ENCODE measurements at regions not wholly inside any gene's neighbourhood (a gene's known extent, or its start where the extent isn't known, plus 50 kb on each side); places are given as distances from the start of the nearest gene placed in this dataset.
"Not testable (repeated sequence)": the region's sequence is repeated elsewhere in the genome, so short reads cannot be mapped to it uniquely, and the experiment has no call there.

DNA sequence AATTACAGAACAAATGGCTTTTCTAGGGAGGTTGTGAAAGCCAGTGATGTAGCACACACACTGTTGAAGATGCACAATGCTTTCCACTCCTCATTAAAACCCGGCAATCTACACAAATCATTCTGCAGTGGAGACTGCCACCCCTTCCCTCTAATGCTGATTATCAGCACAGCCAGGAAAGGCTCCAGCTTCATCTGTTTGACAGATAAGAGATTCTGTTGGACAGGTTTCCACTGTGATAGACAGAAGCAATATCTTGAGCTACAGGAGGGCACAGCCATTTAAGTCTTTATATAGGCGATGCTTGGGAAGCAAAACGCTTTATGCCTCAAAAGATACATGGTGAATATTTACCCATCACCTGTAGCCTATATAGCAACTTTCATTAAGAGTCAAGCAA is 555.6 kb downstream of the GLRX3 start:
- DNase-seq: no peak

DNA sequence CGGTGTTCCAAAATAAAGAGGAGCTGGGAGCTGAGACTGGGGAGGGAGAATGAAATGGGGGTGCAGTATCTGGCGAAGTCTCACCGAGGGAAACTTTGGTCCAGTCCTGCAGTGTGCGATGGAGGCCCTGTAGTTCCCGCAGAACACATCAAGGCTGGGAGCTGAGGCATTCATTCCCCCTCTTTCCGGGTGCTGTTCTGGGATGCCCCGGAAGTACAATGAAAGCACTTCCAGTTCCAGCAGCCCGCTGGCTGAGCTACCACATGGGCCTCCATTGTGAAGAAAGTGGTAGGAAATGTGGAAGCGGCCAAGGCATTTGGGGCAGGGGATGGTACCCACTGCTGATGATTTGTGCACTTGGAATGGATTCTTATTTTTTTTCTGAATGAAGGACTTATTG is 560.7 kb downstream of the GLRX3 start:
- no peak for DNase-seq

DNA sequence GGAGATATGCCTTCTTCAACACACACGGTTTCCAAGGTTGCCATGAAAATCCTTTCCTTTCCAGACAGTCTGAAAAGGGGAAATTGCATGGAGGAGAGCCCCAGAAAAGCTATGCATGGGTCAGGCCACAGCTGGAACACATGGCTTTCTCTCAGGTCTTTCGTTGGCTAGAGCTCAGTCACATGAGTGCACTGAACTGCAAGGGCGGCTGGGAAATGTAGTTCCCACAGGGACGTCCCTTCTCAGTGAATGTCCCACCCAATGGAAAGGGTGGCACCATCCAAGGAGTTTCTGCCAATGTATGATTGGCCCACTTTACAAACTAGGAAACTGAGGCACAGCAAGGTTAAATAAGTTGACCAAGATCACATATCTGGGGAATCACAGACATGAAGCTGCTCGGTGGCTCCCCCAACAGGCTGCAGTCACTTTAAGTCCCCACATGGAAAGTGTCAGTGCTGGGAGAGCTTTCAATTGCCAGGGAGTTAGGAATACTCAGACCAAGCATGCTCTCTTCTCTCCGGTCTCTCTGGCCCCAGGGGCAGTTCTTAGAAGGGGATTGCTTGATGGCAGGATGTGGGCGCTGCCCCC is 571.3 kb downstream of the GLRX3 start:
- no peak for DNase-seq

DNA sequence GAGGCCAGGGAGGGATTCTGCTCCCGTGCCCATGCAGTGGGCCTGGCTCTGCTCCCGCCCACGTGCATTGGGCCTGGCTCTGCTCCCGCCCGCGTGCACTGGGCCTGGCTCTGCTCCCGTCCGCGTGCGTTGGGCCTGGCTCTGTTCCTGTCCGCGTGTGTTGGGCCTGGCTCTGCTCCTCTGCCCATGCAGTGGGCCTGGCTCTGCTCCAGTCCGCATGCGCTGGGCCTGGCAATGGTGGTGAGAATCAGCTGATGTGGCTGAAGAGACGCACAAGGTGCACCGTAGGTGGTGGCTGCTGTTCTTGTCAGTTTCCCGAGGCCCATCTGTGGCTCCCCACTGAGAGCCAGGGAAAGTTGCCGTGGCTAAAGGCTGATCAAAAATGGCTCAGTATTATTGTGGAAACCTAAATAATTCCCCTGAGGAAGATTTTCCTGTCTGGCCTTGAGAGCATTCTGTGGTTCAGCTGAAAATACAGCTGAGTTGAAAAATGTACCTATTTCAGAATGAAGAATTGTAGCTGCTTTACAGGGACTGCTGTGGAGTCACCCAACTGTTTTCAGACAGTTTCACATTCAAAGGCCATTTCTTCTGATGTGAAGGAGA is 572.4 kb downstream of the GLRX3 start:
- DNase-seq: no peak

DNA sequence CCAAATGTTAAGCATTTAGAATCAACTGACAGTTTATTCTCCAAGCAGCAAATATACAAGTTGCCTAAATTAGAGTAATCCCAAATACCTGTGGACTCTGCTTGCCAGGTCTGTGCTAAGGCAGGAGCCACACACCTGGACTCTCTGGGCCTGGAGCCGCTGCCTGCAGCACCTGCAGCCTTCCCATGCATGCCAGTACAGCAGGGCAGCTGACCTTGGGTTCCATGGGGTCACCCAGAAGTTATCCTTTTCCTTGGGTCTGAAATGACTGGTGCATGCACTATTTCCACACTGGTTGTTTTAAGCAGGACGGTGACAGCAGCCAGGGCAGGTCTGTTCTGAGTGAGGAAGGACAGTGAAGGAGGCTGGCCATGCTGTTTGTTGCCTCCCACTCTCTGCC is 573.2 kb downstream of the GLRX3 start:
- no peak for DNase-seq

DNA sequence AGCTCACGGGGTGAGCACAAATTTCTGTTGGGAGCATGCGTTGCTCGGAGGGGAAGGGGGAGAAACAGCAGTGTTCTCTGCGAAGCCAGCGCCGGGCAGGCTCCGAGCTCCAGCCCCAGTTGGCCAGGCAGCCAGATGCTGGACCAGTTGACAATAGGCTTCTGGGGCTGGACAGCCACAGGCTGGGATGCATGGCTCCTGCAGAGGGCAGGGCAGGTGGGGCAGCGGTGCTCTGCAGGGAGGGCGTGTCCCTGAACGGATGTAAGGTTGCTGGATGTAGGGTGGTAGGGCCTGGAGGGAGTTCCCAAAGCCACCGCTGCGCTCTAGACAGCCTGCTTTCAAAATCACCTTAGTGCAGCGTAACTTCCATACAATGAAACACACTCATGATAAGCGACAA is 574.9 kb downstream of the GLRX3 start:
- no peak for DNase-seq

DNA sequence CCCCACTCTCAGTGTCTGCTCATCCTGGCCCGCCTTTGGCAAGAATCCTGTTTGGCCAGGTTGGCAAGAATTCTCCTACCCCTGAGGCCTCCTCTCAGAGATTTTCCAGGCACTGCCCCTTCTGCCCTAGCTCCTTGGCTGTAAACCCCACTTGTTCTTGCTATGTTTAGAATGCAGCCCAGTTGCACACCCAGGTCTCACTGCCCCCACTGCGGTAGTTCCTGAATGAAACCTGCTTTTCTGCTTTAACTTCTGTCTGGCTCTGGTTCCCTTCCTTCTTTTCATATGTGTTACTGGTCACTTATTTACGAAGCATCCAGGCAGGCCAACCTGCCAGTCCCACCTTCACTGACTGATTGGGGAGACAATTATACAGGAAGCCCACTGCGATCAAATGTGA is 576.9 kb downstream of the GLRX3 start:
- no peak for DNase-seq

DNA sequence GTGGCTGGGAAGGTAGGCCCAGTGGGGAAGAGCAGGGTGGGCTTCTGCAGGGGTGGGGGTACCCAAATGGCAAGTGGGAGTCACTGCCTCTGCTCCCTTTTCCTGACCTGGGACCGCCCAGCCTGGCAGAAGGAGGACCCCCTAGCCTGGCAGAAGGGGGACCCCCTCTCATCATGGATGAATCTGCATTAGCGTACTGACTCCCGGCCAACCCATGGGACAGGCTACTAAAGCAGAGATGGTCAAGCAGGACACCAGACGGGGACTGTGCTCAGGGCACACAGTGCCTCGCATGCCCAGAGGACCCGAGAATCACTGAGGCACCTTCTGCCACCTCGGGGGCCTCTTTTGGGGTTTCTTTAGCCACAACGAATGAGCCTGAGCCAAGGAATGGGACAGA is 577.5 kb downstream of the GLRX3 start:
- DNase-seq: no peak

DNA sequence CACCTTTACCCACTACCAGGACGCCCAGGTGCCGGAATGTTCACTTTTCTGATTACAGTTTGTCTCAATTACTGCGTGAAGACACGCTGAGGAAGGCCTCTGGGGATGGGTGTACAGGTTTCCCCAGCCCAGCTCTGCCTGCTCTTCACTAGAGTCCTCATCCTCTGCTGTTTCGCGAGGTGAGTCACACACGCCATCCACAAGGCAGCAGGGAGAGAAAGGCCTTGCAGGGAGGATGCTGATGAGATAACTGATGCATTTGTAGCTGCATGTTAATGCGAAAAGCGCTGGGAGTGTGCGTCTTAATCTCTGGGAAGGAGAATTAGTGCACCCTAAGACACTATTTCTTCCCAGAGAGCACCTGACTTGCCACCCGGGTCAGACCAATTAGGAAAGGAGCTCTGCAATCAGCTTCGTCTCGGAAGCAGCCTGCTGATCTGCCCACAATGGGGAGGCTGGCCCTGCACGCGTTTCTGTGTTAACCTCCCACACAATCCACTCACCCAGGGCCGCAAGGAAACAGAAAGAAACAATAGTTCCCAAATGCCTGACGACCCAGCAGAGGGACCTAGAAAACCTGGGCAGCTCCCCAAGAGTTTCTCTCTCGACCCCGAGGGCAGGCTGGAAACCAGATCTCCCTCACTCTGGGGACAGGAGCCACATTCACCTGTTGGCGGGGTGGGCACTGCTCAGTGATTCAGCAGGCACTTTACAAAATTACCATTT is 578.7 kb downstream of the GLRX3 start:
- DNase-seq: no peak

DNA sequence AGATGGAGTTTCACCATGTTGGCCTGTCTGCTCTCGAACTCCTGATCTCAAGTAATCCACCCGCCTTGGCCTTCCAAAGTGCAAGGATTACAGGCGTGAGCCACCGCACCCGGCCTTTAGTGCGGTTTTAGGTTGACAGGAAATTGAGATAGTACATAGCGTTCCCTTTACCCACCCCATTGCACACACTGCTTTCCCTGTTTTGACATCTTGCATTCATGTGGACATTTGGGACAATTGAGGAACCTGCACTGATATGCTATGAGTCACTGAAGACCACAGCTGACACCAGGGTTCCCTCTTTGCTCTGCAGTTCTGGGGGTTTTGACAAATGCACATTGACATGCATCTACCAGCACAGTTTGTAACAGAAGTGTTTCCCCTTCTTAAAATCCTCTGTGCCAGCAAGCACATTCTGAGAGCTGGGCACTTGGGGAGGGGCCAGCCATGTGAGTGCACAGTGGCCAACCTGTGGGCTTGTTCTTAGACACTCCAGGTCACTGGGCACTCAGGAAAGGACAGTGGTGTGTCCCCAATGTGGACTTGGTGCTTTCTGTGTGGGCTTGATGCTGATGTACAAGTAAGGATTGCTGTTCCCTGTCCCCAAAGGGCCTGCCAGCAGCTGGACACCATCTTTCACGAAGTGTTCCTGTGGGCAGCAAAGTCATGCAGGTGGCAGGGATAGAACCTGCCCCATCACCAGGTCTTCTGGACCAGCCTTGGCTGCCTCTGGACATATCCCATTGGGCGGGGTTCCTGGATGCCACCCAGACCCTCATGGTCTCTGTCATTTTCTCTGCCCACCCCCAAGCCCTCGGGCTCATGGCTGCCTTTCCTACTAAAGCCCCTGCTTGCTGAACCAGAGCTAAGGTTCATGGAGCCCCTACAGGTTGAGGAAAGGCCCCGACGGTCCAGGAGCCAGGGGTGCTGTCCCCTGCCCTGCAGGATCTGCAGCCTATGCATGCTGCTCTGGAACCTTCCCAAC is 579.8 kb downstream of the GLRX3 start:
- DNase-seq: peak; percentile 1

DNA sequence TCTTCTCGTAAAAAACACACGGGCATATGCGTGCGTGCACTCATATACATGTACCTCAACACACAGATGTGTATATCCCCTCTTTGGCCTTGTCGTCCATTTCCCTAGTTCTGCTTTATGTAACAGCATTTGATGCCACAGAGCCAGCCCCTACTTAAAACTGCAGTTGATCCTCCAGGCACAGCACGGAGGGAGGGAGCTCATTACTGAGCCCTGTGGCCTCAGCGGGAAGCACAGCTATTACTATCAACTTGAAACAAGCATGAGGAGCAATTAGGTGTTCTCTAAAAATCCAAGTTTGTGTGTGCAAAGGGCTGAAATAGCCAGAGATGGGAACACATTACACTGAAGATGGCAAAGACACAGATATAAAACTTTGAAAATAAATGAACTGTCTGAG is 580.9 kb downstream of the GLRX3 start:
- DNase-seq: no peak

DNA sequence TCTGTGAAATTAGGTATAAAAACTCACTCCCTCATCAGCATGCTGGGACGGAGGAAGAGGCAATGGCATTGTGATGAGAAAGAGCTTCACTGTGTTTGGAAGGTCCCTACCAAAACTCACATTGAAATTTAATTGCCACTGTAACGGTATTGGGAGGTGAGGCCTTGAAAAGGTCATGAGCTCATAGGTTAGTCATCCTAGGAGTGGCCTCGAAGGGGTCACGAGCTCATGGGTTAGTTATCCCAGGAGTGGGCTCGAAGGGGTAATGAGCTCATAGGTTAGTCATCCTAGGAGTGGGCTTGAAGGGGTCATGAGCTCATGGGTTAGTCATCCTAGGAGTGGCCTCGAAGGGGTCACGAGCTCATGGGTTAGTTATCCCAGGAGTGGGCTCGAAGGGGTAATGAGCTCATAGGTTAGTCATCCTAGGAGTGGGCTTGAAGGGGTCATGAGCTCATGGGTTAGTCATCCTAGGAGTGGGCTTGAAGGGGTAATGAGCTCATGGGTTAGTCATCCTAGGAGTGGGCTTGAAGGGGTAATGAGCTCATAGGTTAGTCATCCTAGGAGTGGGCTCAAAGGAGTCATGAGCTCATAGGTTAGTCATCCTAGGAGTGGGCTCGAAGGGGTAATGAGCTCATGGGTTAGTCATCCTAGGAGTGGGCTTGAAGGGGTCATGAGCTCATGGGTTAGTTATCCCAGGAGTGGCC is 582.7 kb downstream of the GLRX3 start:
- not testable (repeated sequence) for DNase-seq

DNA sequence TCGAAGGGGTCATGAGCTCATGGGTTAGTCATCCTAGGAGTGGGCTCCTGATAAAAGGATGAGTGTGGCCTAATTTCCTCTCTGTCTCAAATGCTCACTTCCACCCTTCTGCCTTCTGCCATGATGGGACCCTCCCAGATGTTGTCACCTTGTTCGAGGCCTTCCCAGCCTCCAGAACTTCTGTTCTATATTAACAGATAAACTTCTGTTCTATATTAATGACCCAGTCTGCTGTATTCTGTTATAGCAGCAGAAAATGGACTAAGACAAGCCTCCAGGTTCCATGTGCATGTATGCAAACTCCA is 583.2 kb downstream of the GLRX3 start:
- no peak for DNase-seq

DNA sequence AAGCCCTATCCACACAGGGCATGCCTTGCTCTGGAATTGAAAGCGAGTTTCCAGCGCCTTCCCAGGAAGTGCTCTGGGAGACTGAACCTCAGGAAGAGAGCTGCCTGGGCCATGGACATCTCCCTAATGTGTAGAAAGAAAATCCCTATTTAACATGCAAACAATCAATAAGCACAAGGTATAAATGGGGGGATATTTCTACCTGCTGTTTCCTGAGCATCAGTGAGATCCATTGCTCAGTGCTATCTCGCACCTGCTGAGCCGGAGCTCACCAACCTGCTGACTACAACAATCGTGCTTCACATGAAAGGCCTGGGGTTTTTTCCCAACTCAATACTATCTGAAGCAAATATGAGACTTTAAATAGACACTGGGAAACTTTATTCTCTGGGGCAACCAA is 584.0 kb downstream of the GLRX3 start:
- DNase-seq: no peak

DNA sequence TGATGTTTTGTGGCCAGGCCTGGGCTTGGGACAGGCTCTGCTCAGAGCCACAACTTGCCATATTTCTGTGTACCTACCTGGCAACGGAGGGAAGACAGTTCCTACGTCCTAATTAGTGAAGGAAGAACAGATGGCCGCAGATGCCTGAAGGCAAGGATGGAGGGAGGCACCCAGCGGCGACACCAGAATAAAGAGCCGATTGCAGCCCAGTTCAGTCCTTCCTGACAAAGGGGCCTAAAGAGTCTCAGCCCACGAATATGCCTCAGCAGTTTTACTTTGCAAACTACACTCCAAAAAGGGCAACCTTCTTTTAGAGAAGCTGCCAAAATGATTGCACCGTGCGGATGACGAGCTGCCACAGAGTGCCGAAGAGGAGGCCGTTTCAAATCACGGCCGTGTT is 585.8 kb downstream of the GLRX3 start:
- DNase-seq: no peak

DNA sequence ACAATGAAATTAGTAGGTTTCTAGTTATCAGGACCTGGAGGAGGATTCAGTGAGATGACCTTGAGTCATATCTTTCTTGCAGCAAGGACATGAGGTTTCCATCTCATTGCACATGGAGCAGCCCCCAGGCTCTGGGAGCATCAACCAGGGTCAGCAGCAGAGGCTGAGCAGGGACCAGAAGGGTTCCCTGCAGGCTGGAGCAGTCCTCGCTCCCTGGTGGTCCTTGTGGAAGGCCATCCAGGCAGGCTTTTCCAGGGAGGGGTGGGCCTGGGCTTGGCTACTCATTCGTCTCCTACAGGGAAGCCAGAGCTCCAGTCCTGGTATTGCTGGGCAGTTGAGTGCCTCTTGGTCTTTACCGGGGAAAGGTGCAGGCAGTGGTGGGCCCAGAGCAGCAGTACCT is 587.5 kb downstream of the GLRX3 start:
- no peak for DNase-seq

DNA sequence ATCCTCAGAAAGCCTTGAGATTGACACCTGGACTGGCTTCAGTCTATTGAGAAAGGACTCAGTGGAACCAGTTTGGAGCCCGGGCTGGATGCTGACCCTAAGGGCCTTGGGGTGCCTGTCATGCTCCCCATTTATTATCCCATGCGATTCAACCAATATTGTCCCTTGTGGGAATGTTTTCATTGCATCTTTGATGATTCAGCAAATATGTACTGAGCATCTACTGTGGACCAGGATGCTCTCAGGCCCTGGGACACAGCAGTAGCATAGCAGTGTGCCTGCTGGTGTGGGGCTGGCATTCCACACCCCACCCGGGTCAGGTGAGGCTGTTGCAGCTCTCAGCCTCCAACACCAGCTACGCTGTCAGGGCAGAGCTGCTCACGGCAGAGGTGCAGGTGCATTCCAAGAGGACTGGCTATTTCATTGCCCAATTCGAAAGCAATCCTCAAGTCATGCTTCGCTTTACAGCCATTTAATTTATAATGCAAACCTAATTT is 586.0 kb downstream of the TCERG1L start:
- no peak for DNase-seq

DNA sequence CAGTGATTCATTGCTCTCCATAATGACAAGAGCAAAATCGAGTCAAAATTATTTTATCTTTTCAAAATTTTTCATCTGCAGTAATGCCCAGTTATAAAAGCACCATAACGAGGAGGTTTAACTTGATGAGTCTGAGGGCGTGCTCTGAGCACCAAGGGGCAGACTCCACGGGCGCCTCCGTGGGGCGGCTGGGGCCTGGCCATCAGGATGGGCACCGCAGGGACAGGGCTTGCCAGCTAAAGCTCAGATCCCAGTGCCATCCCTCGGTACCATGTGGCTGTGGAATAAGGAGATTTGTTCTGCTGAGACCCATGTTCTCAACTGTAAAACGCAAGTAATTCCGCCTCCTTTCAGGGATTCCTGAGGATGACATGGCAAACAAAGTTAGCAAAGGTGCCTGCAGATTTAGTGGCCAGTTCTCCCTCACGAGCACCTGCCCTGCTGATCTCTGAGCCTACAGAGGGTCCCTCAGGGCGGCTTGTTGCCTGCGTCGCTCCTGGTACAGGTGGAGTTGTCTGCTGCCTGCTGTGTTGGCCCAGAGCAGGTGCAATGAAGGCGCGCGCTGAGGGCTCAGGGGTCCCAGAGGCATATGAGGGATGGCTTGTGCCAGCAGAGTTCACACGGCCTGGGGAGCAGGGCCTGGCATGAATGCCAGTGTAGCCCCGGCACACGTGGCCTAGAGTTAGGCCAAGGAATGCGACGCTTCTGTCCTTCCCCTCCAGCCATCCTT is 584.4 kb downstream of the TCERG1L start:
- no peak for DNase-seq

DNA sequence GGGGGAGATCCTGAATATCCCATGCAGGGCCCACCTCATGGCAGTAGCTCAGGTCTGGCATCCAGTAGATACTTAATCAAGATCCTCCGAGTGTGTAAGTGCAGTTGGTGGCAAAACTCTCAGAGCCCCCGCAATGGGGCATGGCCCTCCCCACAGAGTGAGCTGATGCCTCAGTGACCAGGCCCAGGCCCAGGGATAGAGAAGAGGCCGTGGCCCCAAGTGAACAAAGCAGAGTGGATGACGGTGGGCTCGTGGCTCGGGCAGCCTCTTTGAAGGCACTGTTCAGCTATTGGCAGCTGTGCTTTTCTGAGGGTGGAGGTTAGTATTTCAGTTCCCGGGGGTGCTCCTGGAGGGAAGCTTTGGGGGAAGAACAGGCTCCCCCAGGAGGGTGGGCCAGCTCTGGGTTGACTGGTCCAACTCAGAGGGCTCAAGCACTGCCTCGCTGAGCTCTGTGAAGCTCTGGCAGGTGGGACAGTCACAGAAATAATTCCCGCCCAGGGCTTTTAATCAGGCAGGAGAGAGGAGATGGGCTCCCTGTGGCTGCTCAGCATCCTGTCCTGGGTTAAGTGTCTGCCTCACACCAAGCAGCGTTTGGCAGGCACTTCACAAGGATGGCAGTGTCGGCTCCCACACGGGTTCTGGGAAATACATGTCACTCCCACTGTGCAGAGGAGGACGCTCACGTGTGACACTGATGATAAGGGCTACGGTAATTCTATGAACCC is 583.6 kb downstream of the TCERG1L start:
- no peak for DNase-seq

DNA sequence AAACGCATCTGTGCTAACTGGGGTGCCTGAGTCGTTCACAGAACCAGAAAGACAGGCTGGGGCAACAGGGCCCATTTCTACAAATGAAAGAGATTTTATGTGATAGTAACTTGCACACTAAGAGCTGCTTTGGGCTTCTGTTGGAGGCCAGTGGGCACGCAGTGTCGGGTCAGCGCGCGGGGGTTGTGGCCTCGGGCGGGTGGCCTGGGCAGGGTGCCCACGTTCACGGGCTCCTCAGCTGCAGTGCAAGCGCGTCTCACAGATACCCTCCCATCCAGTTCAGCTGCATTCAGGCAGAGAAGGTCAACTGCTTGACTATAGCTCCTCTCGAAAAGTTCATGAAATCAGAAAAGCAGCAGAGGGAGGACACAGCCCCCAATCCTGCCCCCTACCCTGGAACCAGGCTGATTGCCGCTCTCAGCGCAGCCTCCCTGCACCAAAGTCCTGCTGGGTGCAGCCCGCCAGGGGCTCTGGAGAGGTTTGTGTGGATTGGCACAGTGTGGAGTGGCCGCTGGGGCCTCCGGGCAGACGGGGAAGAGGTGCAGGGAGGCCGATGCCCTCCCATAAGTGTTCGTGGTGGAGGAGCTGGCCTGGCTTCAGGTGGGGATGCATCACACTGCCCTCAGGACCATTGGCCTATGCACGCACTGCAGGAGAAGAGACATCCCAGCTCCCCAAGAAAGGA is 582.8 kb downstream of the TCERG1L start:
- no peak for DNase-seq

DNA sequence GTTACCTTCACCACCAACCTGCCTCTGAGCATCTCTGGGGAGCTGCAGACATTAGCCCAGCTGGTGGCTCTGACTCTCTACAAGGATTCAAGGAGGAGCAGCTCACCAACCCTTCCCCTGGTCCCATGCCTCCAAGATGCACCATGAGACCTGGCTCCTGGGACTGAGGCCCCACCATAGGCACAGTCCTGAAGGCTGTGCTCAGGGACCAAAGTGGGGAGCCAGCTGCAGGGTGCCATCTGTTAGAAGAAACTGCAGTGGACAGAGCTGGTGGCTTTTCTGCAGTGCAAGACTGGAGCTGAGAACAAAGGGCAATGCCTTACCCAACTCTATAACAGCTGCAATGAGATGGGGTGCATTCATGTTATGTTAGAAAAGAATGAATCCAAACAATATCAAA is 581.6 kb downstream of the TCERG1L start:
- DNase-seq: no peak
